GM12878 (cell line): ENCODE measurements at regions not wholly inside any gene's neighbourhood (a gene's known extent, or its start where the extent isn't known, plus 50 kb on each side); places are given as distances from the start of the nearest gene placed in this dataset.

ENCODE experiments used
- BACH1 ChIP-seq: fragments of 450-650 bp; IDR thresholded peaks from 2 replicates; pipeline ENCODE4 v1.6.1; 2017; ENCODE audit warnings: mild to moderate bottlenecking, borderline replicate concordance
- BCL3 ChIP-seq: IDR thresholded peaks from 2 replicates; pipeline ENCODE4 v1.6.1; 2011; ENCODE audit warnings: borderline replicate concordance, low read depth, mild to moderate bottlenecking, moderate library complexity, low read length; ENCODE audit not compliant: insufficient read depth, poor library complexity, severe bottlenecking
- BHLHE40 ChIP-seq, 2 experiments: fragments of 450-650 bp in 1 of 2; IDR thresholded peaks; 2 replicates each; pipeline ENCODE4 v1.6.1; 2011 to 2017; ENCODE audit warnings: low read depth in 2 of 2, borderline replicate concordance in 1 of 2, improper control_type of control experiment in 1 of 2, low read length in 1 of 2, mild to moderate bottlenecking in 1 of 2
- BRCA1 ChIP-seq: IDR thresholded peaks from 2 replicates; pipeline ENCODE4 v1.6.1; 2011; ENCODE audit warnings: low read depth, low read length, improper control_type of control experiment
- CBX5 ChIP-seq: sonication (generic); IDR thresholded peaks from 2 replicates; pipeline ENCODE4 v1.6.1; 2016; ENCODE audit warnings: low read depth, moderate library complexity, mild to moderate bottlenecking, inconsistent platforms
- E2F4 ChIP-seq: IDR thresholded peaks from 2 replicates; pipeline ENCODE4 v1.6.1; 2012; ENCODE audit warnings: low read depth, low read length, improper control_type of control experiment
- EED ChIP-seq: sonication (generic); IDR thresholded peaks from 2 replicates; pipeline ENCODE4 v1.6.1; 2016; ENCODE audit warnings: antibody characterized with exemption, low read depth
- ETV6 ChIP-seq, 2 experiments: fragments of 450-650 bp in 1 of 2; IDR thresholded peaks in 1 of 2; conservative IDR thresholded peaks in 1 of 2; 2 replicates each; pipeline ENCODE4 v1.6.1; 2014; ENCODE audit warnings: antibody characterized with exemption in 1 of 2, borderline replicate concordance in 1 of 2, low read depth in 1 of 2, mild to moderate bottlenecking in 1 of 2, moderate library complexity in 1 of 2
- MAX ChIP-seq: IDR thresholded peaks from 2 replicates; pipeline ENCODE4 v1.6.1; 2012; ENCODE audit warnings: low read depth, low read length, improper control_type of control experiment
- MEF2A ChIP-seq: IDR thresholded peaks from 2 replicates; pipeline ENCODE4 v1.6.1; 2011; ENCODE audit warnings: low read depth, mild to moderate bottlenecking, low read length, moderate library complexity; ENCODE audit not compliant: insufficient read depth
- MTA3 ChIP-seq: IDR thresholded peaks from 2 replicates; pipeline ENCODE4 v1.6.1; 2012; ENCODE audit warnings: low read length, inconsistent platforms, borderline replicate concordance
- POLR2AphosphoS2 ChIP-seq: IDR thresholded peaks from 2 replicates; pipeline ENCODE4 v1.6.1; 2011; ENCODE audit warnings: low read depth, mild to moderate bottlenecking, low read length, improper control_type of control experiment, moderate library complexity
- RAD21 ChIP-seq: IDR thresholded peaks from 2 replicates; pipeline ENCODE4 v1.6.1; 2011; ENCODE audit warnings: mild to moderate bottlenecking, low read depth, low read length, moderate library complexity; ENCODE audit not compliant: insufficient read depth
- RAD51 ChIP-seq: fragments of 450-650 bp; IDR thresholded peaks from 2 replicates; pipeline ENCODE4 v1.6.1; 2016; ENCODE audit warnings: moderate library complexity, mild to moderate bottlenecking, inconsistent platforms
- USF1 ChIP-seq: IDR thresholded peaks from 2 replicates; pipeline ENCODE4 v1.6.1; 2011; ENCODE audit warnings: borderline replicate concordance, low read depth, mild to moderate bottlenecking, moderate library complexity, mixed read lengths, low read length; ENCODE audit not compliant: insufficient read depth; ENCODE audit errors: extremely low read length
- ZBTB33 ChIP-seq: fragments of 450-650 bp; IDR thresholded peaks from 2 replicates; pipeline ENCODE4 v1.6.1; 2017; ENCODE audit warnings: mild to moderate bottlenecking
- ZNF217 ChIP-seq: fragments of 450-650 bp; IDR thresholded peaks from 2 replicates; pipeline ENCODE4 v1.6.1; 2017; ENCODE audit warnings: antibody characterized with exemption, mild to moderate bottlenecking
- ZNF274 ChIP-seq: IDR thresholded peaks from one replicate; pipeline ENCODE4 v1.8.0; 2011; ENCODE audit not compliant: insufficient read length, insufficient read depth
- ZNF622 ChIP-seq: fragments of 450-650 bp; IDR thresholded peaks from 2 replicates; pipeline ENCODE4 v1.6.1; 2017; ENCODE audit warnings: mild to moderate bottlenecking, inconsistent platforms
- ZNF687 ChIP-seq: fragments of 450-650 bp; IDR thresholded peaks from 2 replicates; pipeline ENCODE4 v1.6.1; 2017; ENCODE audit warnings: mild to moderate bottlenecking, moderate library complexity

- TF ChIP-seq E2F4 = no peak
- no peak for TF ChIP-seq BCL3
- no peak for TF ChIP-seq ZNF274
- TF ChIP-seq CBX5 = no peak
- TF ChIP-seq RAD51 = no peak; the same call in 1 of the 2 replicates
- TF ChIP-seq BHLHE40 (IDR thresholded peaks at IDR 0.05; ENCODE audit: borderline replicate concordance in 1 of 2, low read depth in 2 of 2, low read length in 1 of 2) = peak; percentile 97 to 98
- no peak for TF ChIP-seq ZNF622
- peak; percentile 57; the same call in 1 of the 2 replicates for TF ChIP-seq BACH1
- no peak for TF ChIP-seq ZNF217
- no peak for TF ChIP-seq MAX
- TF ChIP-seq MEF2A = no peak
- no peak for TF ChIP-seq RAD21
- no peak for TF ChIP-seq BRCA1
- no peak for TF ChIP-seq ZBTB33
- peak; percentile 13; the same call in 1 of the 2 replicates for TF ChIP-seq ZNF687
- no peak for TF ChIP-seq ETV6 (conservative IDR thresholded peaks at IDR 0.05 in 1 of 2, IDR thresholded peaks at IDR 0.05 in 1 of 2; ENCODE audit: borderline replicate concordance in 1 of 2, low read depth in 1 of 2)
- TF ChIP-seq USF1 = no peak
- no peak for TF ChIP-seq EED
- no peak for TF ChIP-seq POLR2AphosphoS2
- no peak for TF ChIP-seq MTA3
These were observed 206.1 kb upstream of the PRDM1 start (continued) for GRCh38 chr6:105880030-105880492.
